Thoracic aorta (tissue), 2 donors: ENCODE measurements at regions not wholly inside any gene's neighbourhood (a gene's known extent, or its start where the extent isn't known, plus 50 kb on each side); places are given as distances from the start of the nearest gene placed in this dataset.

Experiments
- ATAC-seq: fragments of 150-250 bp; one replicate; pipeline ENCODE4 v1.8.0; 2017; ENCODE audit warnings: low read depth; ENCODE audit not compliant: insufficient number of reproducible peaks, low FRiP score
- DNase-seq: peaks from one replicate; pipeline ENCODE4 v3.0.0-alpha.2; 2020; ENCODE audit warnings: low spot score
- H3K27ac ChIP-seq, 2 donors: fragments of 200-600 bp; sonication (generic); 1 replicate in 1 of 2; 2 replicates in 1 of 2; pipeline ENCODE4 v1.5.1; 2016; ENCODE audit warnings: mild to moderate bottlenecking in 2 of 2, moderate library complexity in 2 of 2
- H3K27me3 ChIP-seq: fragments of 200-600 bp; sonication (generic); replicated peaks from 2 replicates; pipeline ENCODE4 v1.6.0; 2016; ENCODE audit warnings: mild to moderate bottlenecking; ENCODE audit not compliant: insufficient read depth
- H3K36me3 ChIP-seq: fragments of 200-600 bp; sonication (generic); one replicate; pipeline ENCODE4 v1.5.1; 2016
- H3K4me1 ChIP-seq, 2 donors: fragments of 200-600 bp; sonication (generic); 1 replicate in 1 of 2; 2 replicates in 1 of 2; pipeline versions ENCODE4 v1.5.1 to v1.6.0; 2016; ENCODE audit warnings: low read depth in 2 of 2, mild to moderate bottlenecking in 1 of 2; ENCODE audit not compliant: control insufficient read depth in 1 of 2
- H3K4me3 ChIP-seq: fragments of 200-600 bp; sonication (generic); 2 replicates; pipeline ENCODE4 v1.5.1; 2016; ENCODE audit warnings: mild to moderate bottlenecking
- H3K9me3 ChIP-seq: fragments of 200-600 bp; sonication (generic); 2 replicates; pipeline ENCODE4 v1.5.1; 2016
- CTCF ChIP-seq: fragments of 200-600 bp; sonication (generic); IDR thresholded peaks from one replicate; pipeline ENCODE4 v1.5.1; 2019; ENCODE audit warnings: antibody characterized with exemption

GRCh38 chr3:68123231-68123630, 468.8 kb upstream of the SUCLG2 start:
- no peak for TF ChIP-seq CTCF
- Histone ChIP-seq H3K27ac (no peak overlapping the region), H3K9me3 (no peaks in the 10 kb centered on the region), H3K27me3 (no peaks in the 10 kb centered on the region), H3K4me3 (no peak overlapping the region), H3K4me1 (no peaks in the 10 kb centered on the region), H3K36me3 (no peaks in the 10 kb centered on the region)
- ATAC-seq (no peak), DNase-seq (no peak)

GRCh38 chr3:68121287-68121686, 466.9 kb upstream of the SUCLG2 start:
- no peak overlapping the region for H3K27ac ChIP-seq
- ATAC-seq (no peak), DNase-seq (no peak)
- H3K36me3 ChIP-seq, result no peaks in the 10 kb centered on the region
- no peak overlapping the region for H3K4me3 ChIP-seq
- no peak for TF ChIP-seq CTCF
- no peaks in the 10 kb centered on the region for H3K4me1 ChIP-seq
- H3K9me3 ChIP-seq, result no peaks in the 10 kb centered on the region
- H3K27me3 ChIP-seq, result no peaks in the 10 kb centered on the region

DNA sequence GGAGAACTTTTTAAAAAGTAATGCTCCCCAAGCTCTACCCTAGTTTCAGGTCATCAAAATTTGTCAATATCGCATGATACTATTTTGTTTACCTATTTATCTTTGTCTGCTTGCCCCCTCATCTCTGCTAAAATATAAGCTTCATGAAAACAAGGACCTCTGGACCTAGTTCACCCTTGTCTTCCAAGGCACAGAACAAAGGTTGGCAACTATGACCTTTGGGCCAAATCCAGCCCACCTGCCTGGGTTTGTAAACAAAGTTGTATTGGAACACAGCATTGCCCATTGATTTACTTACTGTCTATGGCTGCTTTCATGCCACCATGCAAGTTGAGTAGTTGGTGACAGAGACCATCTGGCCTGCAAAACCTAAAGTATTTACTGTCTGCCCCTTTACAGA, 462.2 kb upstream of the SUCLG2 start:
- Histone ChIP-seq H3K36me3 (no peaks in the 10 kb centered on the region), H3K9me3 (no peaks in the 10 kb centered on the region), H3K4me3 (no peak overlapping the region), H3K27me3 (no peaks in the 10 kb centered on the region), H3K4me1 (no peaks in the 10 kb centered on the region), H3K27ac (no peak overlapping the region)
- DNase-seq (no peak), ATAC-seq (no peak)
- TF ChIP-seq CTCF, result no peak

GRCh38 chr3:68103811-68104210, 449.4 kb upstream of the SUCLG2 start:
- H3K27ac ChIP-seq, result no peak overlapping the region
- H3K36me3 ChIP-seq, result no peaks in the 10 kb centered on the region
- H3K27me3 ChIP-seq, result no peaks in the 10 kb centered on the region
- no peaks in the 10 kb centered on the region for H3K4me1 ChIP-seq
- ATAC-seq, result no peak
- TF ChIP-seq CTCF, result no peak
- no peaks in the 10 kb centered on the region for H3K9me3 ChIP-seq
- DNase-seq, result no peak
- H3K4me3 ChIP-seq, result no peak overlapping the region

- H3K9me3 ChIP-seq, result no peaks in the 10 kb centered on the region
- peaks cover 3 to 8% of the 10 kb centered on the region in 2 donors for H3K4me1 ChIP-seq
- H3K36me3 ChIP-seq, result no peaks in the 10 kb centered on the region
- no peak overlapping the region for H3K27ac ChIP-seq
- no peaks in the 10 kb centered on the region for H3K27me3 ChIP-seq
- H3K4me3 ChIP-seq, result no peak overlapping the region
- ATAC-seq (no peak), DNase-seq (no peak)
- no peak for TF ChIP-seq CTCF
Observed at GRCh38 chr3:68090571-68090970, 436.2 kb upstream of the SUCLG2 start.
